ENCODE measurements at regions not wholly inside any gene's neighbourhood (a gene's known extent, or its start where the extent isn't known, plus 50 kb on each side); places are given as distances from the start of the nearest gene placed in this dataset.

- in situ Hi-C loops (cut with MboI; ENCODE audit: low sequenced_read_pairs, unreplicated experiment) = no loop called here
- no peak for TF ChIP-seq CTCF (IDR thresholded peaks at IDR 0.05; ENCODE audit: borderline replicate concordance, control extremely low read depth, extremely low read depth, insufficient read depth, missing control alignments)
- DNase-seq (ENCODE audit: low spot score) = no peak
Measured at GRCh38 chr6:74167511-74167910, 471.5 kb downstream of the CD109 start.

GRCh38 chr6:74166849-74167248, 470.8 kb downstream of the CD109 start:
- no peak for DNase-seq (ENCODE audit: low spot score)
- TF ChIP-seq CTCF (IDR thresholded peaks at IDR 0.05; ENCODE audit: borderline replicate concordance, control extremely low read depth, extremely low read depth, insufficient read depth, missing control alignments) = no peak
- in situ Hi-C loops (cut with MboI; ENCODE audit: low sequenced_read_pairs, unreplicated experiment) = no loop called here

- TF ChIP-seq CTCF (IDR thresholded peaks at IDR 0.05; ENCODE audit: borderline replicate concordance, control extremely low read depth, extremely low read depth, insufficient read depth, missing control alignments) = no peak
- DNase-seq (ENCODE audit: low spot score) = no peak
- in situ Hi-C loops (cut with MboI; ENCODE audit: low sequenced_read_pairs, unreplicated experiment) = no loop called here
Measured at GRCh38 chr6:74161380-74161779, 465.4 kb downstream of the CD109 start.

DNA sequence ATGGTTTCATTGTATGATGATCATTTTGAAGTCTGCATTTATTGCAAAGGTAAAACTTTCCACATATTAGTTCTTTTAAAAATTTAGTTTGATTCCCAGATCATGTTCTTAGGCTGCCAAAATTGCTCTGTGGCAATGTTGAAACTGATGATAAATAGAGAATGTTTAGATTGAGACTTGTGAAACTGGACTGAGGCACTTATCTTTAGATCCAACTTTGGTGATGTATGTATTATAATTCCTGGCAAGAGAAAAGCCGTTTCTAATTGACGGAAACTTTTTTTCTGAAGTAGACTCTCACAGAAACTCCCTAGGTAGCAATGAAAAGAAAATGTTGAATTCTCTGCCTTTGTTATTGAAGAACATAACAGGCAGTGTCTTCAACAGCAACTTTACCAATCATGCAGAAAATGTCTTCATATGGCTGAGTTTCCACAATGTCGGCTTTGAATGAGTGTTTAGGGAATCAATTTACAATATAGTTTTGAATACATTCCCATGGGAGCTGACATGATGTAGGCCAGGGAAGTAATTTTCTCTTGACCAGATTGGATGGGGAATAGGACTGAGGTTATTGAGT, 456.2 kb downstream of the CD109 start:
- TF ChIP-seq CTCF (IDR thresholded peaks at IDR 0.05; ENCODE audit: borderline replicate concordance, control extremely low read depth, extremely low read depth, insufficient read depth, missing control alignments) = no peak
- in situ Hi-C loops (cut with MboI; ENCODE audit: low sequenced_read_pairs, unreplicated experiment) = no loop called here
- DNase-seq (ENCODE audit: low spot score) = no peak

- no peak for DNase-seq (ENCODE audit: low spot score)
- no peak for TF ChIP-seq CTCF (IDR thresholded peaks at IDR 0.05; ENCODE audit: borderline replicate concordance, control extremely low read depth, extremely low read depth, insufficient read depth, missing control alignments)
- in situ Hi-C loops (cut with MboI; ENCODE audit: low sequenced_read_pairs, unreplicated experiment) = no loop called here
Measured at GRCh38 chr6:74145931-74146330, 449.9 kb downstream of the CD109 start.

GRCh38 chr6:74137911-74138310, 441.9 kb downstream of the CD109 start:
- no peak for DNase-seq (ENCODE audit: low spot score)
- in situ Hi-C loops (cut with MboI; ENCODE audit: low sequenced_read_pairs, unreplicated experiment) = no loop called here
- TF ChIP-seq CTCF (IDR thresholded peaks at IDR 0.05; ENCODE audit: borderline replicate concordance, control extremely low read depth, extremely low read depth, insufficient read depth, missing control alignments) = no peak

- no peak for DNase-seq (ENCODE audit: low spot score)
- TF ChIP-seq CTCF (IDR thresholded peaks at IDR 0.05; ENCODE audit: borderline replicate concordance, control extremely low read depth, extremely low read depth, insufficient read depth, missing control alignments) = no peak
- in situ Hi-C loops (cut with MboI; ENCODE audit: low sequenced_read_pairs, unreplicated experiment) = no loop called here
Measured at GRCh38 chr6:74134327-74134726, 438.3 kb downstream of the CD109 start.

Measured in GM13976 (cell line).